ENCODE measurements at regions not wholly inside any gene's neighbourhood (a gene's known extent, or its start where the extent isn't known, plus 50 kb on each side); places are given as distances from the start of the nearest gene placed in this dataset.

DNA sequence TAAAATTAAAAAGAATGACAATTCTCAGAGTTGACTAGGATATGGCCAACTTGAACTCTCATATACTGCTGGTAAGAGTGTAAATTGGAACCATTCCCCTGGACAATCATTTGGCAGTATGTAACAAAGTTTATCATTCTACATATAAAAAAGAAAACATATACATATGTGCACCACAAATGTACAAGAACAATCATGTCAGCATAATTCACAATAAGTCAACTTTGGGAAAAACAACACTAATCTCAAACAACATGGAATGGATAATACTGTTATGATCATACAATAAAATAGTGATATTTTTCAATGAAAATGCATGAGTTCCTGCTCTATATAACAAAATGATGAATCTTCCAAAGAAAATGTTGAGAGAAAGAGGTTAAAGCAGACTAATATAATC lies 1078.7 kb upstream of the EPHA7 start:
- DNase-seq: no peak
- no peaks in the 10 kb centered on the region for H3K9me2 ChIP-seq (replicated peaks; ENCODE audit: insufficient read depth, low read length)
- H3K9ac ChIP-seq (ENCODE audit: low read length): no peak overlapping the region

DNA sequence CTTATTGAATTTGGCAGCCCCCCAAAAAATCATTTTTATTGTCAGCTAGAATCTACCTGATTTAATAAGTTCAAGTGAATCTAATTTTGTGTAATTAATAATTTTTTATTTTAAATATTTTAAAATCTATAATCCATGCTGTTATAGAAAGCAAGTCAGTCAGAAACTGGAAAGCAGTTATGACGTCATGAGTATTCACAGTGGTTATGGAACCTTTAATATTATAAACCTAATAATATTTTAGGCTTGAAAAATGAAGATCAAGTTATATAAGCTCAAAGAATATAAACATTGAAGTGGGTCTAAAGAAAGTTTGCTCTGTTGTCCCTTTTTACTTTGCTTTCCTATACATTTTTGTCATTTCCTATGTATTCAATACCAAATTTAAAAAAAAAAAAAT lies 1075.1 kb upstream of the EPHA7 start:
- Histone ChIP-seq H3K4me1 (ENCODE audit: low read length) (no peaks in the 10 kb centered on the region), H2AFZ (ENCODE audit: low read length) (no peak overlapping the region)
- no peak for DNase-seq

More for the DNA sequence above, 1078.7 kb upstream of the EPHA7 start:
- no peak overlapping the region for H3K4me3 ChIP-seq (ENCODE audit: low read length)
- H3K9me3 ChIP-seq (ENCODE audit: low read length): peaks cover 19% of the 10 kb centered on the region; the same call in 1 of the 2 replicates
- no peaks in the 10 kb centered on the region for H3K36me3 ChIP-seq (ENCODE audit: insufficient read depth, low read length)
- H3K27me3 ChIP-seq (ENCODE audit: low read length): no peaks in the 10 kb centered on the region
- H4K20me1 ChIP-seq (ENCODE audit: insufficient read depth, low read depth, low read length): no peaks in the 10 kb centered on the region
- H3K4me1 ChIP-seq (ENCODE audit: low read length): no peaks in the 10 kb centered on the region
- no peak overlapping the region for H3K4me2 ChIP-seq (ENCODE audit: low read depth, low read length, poor library complexity, severe bottlenecking)
- H2AFZ ChIP-seq (ENCODE audit: low read length): no peak overlapping the region
- H3K79me2 ChIP-seq (ENCODE audit: low read length): no peaks in the 10 kb centered on the region
- H3K27ac ChIP-seq (ENCODE audit: low read length): no peak overlapping the region

DNA sequence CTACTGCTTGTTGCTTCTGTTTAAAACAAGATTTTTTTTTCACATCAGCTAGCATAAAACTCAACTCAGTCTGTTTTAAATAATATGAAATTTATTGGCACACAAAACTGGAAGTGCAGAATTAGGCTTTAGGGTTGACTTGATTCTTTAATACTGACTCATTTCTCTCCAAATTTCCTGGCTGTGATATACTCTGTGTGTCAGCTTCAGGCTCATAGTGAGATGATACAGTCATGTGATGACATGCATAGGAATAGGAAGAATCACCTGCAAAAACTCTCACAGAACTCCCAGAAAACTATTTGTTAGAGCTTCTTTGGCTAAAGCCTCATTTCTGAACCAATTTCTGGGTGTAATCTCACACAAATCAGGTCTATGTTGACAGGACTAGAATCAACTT lies 1068.0 kb upstream of the EPHA7 start:
- H3K36me3 ChIP-seq (ENCODE audit: insufficient read depth, low read length): no peaks in the 10 kb centered on the region
- no peak overlapping the region for H3K4me3 ChIP-seq (ENCODE audit: low read length)
- DNase-seq: no peak
- H3K4me2 ChIP-seq (ENCODE audit: low read depth, low read length, poor library complexity, severe bottlenecking): no peak overlapping the region
- peaks cover 11% of the 10 kb centered on the region; the same call in 1 of the 2 replicates for H3K9me3 ChIP-seq (ENCODE audit: low read length)
- no peaks in the 10 kb centered on the region for H3K4me1 ChIP-seq (ENCODE audit: low read length)
- H4K20me1 ChIP-seq (ENCODE audit: insufficient read depth, low read depth, low read length): no peaks in the 10 kb centered on the region
- H3K9me2 ChIP-seq (replicated peaks; ENCODE audit: insufficient read depth, low read length): no peaks in the 10 kb centered on the region
- no peak overlapping the region for H3K9ac ChIP-seq (ENCODE audit: low read length)
- no peaks in the 10 kb centered on the region for H3K27me3 ChIP-seq (ENCODE audit: low read length)
- H3K27ac ChIP-seq (ENCODE audit: low read length): no peak overlapping the region
- no peaks in the 10 kb centered on the region for H3K79me2 ChIP-seq (ENCODE audit: low read length)
- H2AFZ ChIP-seq (ENCODE audit: low read length): no peak overlapping the region

More for the DNA sequence above, 1075.1 kb upstream of the EPHA7 start:
- H3K9me3 ChIP-seq (ENCODE audit: low read length): peaks cover 17% of the 10 kb centered on the region; the same call in 1 of the 2 replicates
- H3K79me2 ChIP-seq (ENCODE audit: low read length): no peaks in the 10 kb centered on the region
- H3K36me3 ChIP-seq (ENCODE audit: insufficient read depth, low read length): no peaks in the 10 kb centered on the region
- no peak overlapping the region for H3K27ac ChIP-seq (ENCODE audit: low read length)
- H3K9me2 ChIP-seq (replicated peaks; ENCODE audit: insufficient read depth, low read length): no peaks in the 10 kb centered on the region
- H3K9ac ChIP-seq (ENCODE audit: low read length): no peak overlapping the region
- no peaks in the 10 kb centered on the region for H4K20me1 ChIP-seq (ENCODE audit: insufficient read depth, low read depth, low read length)
- H3K4me2 ChIP-seq (ENCODE audit: low read depth, low read length, poor library complexity, severe bottlenecking): no peak overlapping the region
- no peak overlapping the region for H3K4me3 ChIP-seq (ENCODE audit: low read length)
- no peaks in the 10 kb centered on the region for H3K27me3 ChIP-seq (ENCODE audit: low read length)

DNA sequence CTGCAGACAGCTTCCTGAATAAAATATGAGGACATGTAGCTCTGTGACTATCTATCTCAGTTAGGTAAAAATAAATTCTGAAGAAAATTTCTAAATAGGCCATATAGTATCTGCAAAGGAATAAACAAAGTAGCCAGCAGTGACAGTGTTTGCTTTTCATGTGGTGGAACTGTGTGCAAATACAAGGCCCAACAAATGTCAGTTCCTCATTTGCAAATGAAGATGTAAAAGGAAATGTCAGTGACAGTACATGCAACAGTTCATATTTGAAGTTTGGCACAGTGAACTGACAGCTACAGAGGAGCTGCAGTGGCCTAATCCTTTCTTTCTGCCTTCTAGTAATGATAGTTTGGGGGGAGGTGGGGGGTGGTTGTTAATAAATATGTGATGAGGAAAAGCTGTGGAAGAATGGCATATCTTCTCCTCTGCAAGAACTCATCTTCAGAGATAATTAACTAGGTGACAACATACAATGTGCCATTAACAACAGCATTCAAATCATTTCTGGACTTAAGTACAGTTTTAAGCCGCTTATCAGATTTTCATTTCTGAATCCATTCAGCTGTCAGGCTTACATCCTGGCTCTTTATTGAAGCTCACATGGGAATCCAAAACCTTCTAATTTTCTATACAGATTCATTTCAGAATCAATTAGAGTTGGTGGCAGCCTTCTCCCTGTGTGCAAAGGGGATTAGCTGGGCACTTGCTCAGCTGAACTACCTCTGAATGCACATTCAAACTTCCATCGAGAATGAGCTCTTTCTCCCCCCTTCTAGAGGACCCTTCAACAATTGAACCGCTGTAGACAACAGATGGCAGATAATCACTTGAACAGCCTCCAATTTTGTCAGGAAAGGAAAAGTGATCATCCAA lies 1059.0 kb upstream of the EPHA7 start:
- H3K4me3 ChIP-seq (ENCODE audit: low read length): no peak overlapping the region

DNA sequence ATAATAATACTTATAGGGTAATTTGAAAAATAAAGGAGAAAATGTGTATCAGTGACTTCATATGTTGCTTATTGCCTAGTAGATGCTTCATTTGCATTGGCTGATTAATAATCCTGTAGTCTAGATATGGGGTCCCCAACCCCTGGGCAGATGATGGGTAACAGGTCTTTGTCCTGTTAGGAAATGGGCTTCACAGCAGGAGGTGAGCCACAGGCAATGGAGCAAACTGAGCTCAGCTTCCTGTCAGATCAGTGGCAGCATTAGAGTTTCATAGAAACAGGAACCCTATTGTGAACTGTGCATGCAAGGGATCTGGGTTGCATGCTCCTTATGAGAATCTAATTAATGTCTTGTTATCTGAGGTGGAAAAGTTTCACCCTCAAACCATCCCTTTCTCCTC lies 1049.5 kb upstream of the EPHA7 start:
- no peak for DNase-seq
- H3K4me2 ChIP-seq (ENCODE audit: low read depth, low read length, poor library complexity, severe bottlenecking): no peak overlapping the region
- no peaks in the 10 kb centered on the region for H3K9me2 ChIP-seq (replicated peaks; ENCODE audit: insufficient read depth, low read length)
- H2AFZ ChIP-seq (ENCODE audit: low read length): no peak overlapping the region
- H3K4me1 ChIP-seq (ENCODE audit: low read length): no peaks in the 10 kb centered on the region
- H3K4me3 ChIP-seq (ENCODE audit: low read length): no peak overlapping the region
- H3K9me3 ChIP-seq (ENCODE audit: low read length): peaks cover 3% of the 10 kb centered on the region; the same call in 1 of the 2 replicates
- H3K9ac ChIP-seq (ENCODE audit: low read length): no peak overlapping the region
- H4K20me1 ChIP-seq (ENCODE audit: insufficient read depth, low read depth, low read length): no peaks in the 10 kb centered on the region
- no peaks in the 10 kb centered on the region for H3K79me2 ChIP-seq (ENCODE audit: low read length)
- H3K27ac ChIP-seq (ENCODE audit: low read length): no peak overlapping the region
- H3K27me3 ChIP-seq (ENCODE audit: low read length): no peaks in the 10 kb centered on the region
- H3K36me3 ChIP-seq (ENCODE audit: insufficient read depth, low read length): no peaks in the 10 kb centered on the region

More for the DNA sequence above, 1059.0 kb upstream of the EPHA7 start:
- Histone ChIP-seq H3K36me3 (ENCODE audit: insufficient read depth, low read length) (no peaks in the 10 kb centered on the region), H4K20me1 (ENCODE audit: insufficient read depth, low read depth, low read length) (no peaks in the 10 kb centered on the region), H3K79me2 (ENCODE audit: low read length) (no peaks in the 10 kb centered on the region), H3K9me3 (ENCODE audit: low read length) (no peaks in the 10 kb centered on the region), H3K9ac (ENCODE audit: low read length) (no peak overlapping the region), H3K27me3 (ENCODE audit: low read length) (no peaks in the 10 kb centered on the region), H3K4me1 (ENCODE audit: low read length) (no peaks in the 10 kb centered on the region), H3K27ac (ENCODE audit: low read length) (no peak overlapping the region), H3K9me2 (replicated peaks; ENCODE audit: insufficient read depth, low read length) (no peaks in the 10 kb centered on the region; the same call in 1 of the 2 replicates), H3K4me2 (ENCODE audit: low read depth, low read length, poor library complexity, severe bottlenecking) (no peak overlapping the region), H2AFZ (ENCODE audit: low read length) (no peak overlapping the region)
- no peak for DNase-seq

DNA sequence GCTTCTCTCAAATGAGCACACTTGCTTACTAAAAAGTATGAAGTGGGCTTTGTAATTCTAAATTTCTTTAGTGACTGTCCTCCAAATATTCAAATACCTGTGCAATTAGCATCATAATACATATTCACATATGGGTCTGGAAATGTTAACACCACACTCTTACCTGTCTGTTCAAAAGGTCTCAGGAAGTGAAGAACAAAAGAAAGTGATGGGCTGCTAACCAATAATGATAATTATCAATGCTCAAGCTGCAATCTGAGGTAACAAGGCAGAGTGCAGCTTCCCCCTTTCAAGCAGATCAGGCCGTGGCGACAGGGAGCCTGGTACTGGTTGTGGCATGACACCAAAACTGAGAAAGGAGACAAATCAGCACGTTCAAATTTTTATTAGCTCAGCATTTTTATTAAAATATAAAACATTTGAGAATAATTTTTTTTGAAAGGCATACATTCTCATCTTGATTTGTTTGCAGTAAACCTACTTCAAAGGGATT lies 1044.7 kb upstream of the EPHA7 start:
- no peaks in the 10 kb centered on the region for H3K27me3 ChIP-seq (ENCODE audit: low read length)
- H3K9me2 ChIP-seq (replicated peaks; ENCODE audit: insufficient read depth, low read length): no peaks in the 10 kb centered on the region
- H3K9me3 ChIP-seq (ENCODE audit: low read length): peaks cover 4% of the 10 kb centered on the region

DNA sequence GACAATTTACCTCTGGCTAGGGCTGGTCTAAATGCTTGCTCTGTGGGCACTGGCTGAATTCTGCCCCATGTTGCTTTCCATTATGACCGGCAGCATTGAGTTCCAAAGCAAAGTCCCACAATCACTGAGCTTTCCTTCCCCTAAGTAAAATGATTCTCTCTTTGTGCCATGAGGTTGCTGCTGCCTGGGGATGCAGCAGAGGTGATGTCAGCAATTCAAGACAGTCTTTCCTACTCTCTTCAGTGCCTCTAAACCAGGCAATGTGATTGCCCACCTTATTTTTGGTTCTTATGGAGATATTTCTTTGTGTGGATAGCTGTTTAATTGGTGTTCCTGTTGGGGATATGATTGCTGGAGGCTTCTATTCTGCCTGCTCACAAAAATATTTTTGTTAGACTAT lies 1043.9 kb upstream of the EPHA7 start:
- peaks cover 4% of the 10 kb centered on the region for H3K9me3 ChIP-seq (ENCODE audit: low read length)
- no peaks in the 10 kb centered on the region for H3K27me3 ChIP-seq (ENCODE audit: low read length)
- no peak overlapping the region for H3K9ac ChIP-seq (ENCODE audit: low read length)
- no peak overlapping the region for H3K27ac ChIP-seq (ENCODE audit: low read length)
- H3K4me3 ChIP-seq (ENCODE audit: low read length): no peak overlapping the region
- H3K79me2 ChIP-seq (ENCODE audit: low read length): no peaks in the 10 kb centered on the region
- no peaks in the 10 kb centered on the region for H3K4me1 ChIP-seq (ENCODE audit: low read length)
- no peak for DNase-seq
- H3K4me2 ChIP-seq (ENCODE audit: low read depth, low read length, poor library complexity, severe bottlenecking): no peak overlapping the region
- H2AFZ ChIP-seq (ENCODE audit: low read length): no peak overlapping the region
- H3K36me3 ChIP-seq (ENCODE audit: insufficient read depth, low read length): no peaks in the 10 kb centered on the region
- H3K9me2 ChIP-seq (replicated peaks; ENCODE audit: insufficient read depth, low read length): no peaks in the 10 kb centered on the region
- no peaks in the 10 kb centered on the region for H4K20me1 ChIP-seq (ENCODE audit: insufficient read depth, low read depth, low read length)

More for the DNA sequence above, 1044.7 kb upstream of the EPHA7 start:
- Histone ChIP-seq H3K36me3 (ENCODE audit: insufficient read depth, low read length) (no peaks in the 10 kb centered on the region), H4K20me1 (ENCODE audit: insufficient read depth, low read depth, low read length) (no peaks in the 10 kb centered on the region), H2AFZ (ENCODE audit: low read length) (no peak overlapping the region), H3K9ac (ENCODE audit: low read length) (no peak overlapping the region), H3K27ac (ENCODE audit: low read length) (no peak overlapping the region), H3K4me3 (ENCODE audit: low read length) (no peak overlapping the region), H3K4me2 (ENCODE audit: low read depth, low read length, poor library complexity, severe bottlenecking) (no peak overlapping the region), H3K79me2 (ENCODE audit: low read length) (no peaks in the 10 kb centered on the region), H3K4me1 (ENCODE audit: low read length) (no peaks in the 10 kb centered on the region)
- DNase-seq: no peak

DNA sequence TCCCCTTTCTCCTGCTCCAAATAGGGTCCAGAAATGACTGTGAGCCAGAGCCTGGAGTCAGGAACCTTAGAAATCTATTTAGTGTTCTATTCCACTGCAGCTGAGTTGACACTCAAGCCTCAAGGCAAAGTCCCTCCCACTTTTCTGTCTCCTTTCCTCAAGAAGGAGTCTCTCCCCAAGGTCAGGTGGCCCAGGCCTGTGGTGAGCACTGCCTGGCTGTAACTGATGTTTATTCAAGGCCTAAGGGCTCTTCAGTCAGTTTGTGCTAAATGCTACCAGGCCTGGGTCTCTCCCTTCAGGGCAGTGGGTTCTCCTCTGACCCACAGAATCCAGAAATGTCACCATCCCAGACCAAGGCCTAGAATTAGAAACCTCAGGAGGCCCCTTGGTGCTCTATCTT lies 1042.9 kb upstream of the EPHA7 start:
- H3K27ac ChIP-seq (ENCODE audit: low read length): no peak overlapping the region
- no peak for DNase-seq
- H3K9me2 ChIP-seq (replicated peaks; ENCODE audit: insufficient read depth, low read length): no peaks in the 10 kb centered on the region
- no peaks in the 10 kb centered on the region for H4K20me1 ChIP-seq (ENCODE audit: insufficient read depth, low read depth, low read length)
- H3K79me2 ChIP-seq (ENCODE audit: low read length): no peaks in the 10 kb centered on the region
- H3K36me3 ChIP-seq (ENCODE audit: insufficient read depth, low read length): no peaks in the 10 kb centered on the region
- H3K4me3 ChIP-seq (ENCODE audit: low read length): no peak overlapping the region
- no peak overlapping the region for H2AFZ ChIP-seq (ENCODE audit: low read length)
- peaks cover 4% of the 10 kb centered on the region for H3K9me3 ChIP-seq (ENCODE audit: low read length)
- H3K27me3 ChIP-seq (ENCODE audit: low read length): no peaks in the 10 kb centered on the region
- no peaks in the 10 kb centered on the region for H3K4me1 ChIP-seq (ENCODE audit: low read length)
- H3K4me2 ChIP-seq (ENCODE audit: low read depth, low read length, poor library complexity, severe bottlenecking): no peak overlapping the region
- H3K9ac ChIP-seq (ENCODE audit: low read length): no peak overlapping the region

All from Karpas-422 (cell line).